ENCODE measurements at regions not wholly inside any gene's neighbourhood (a gene's known extent, or its start where the extent isn't known, plus 50 kb on each side); places are given as distances from the start of the nearest gene placed in this dataset.
"Not testable (repeated sequence)": the region's sequence is repeated elsewhere in the genome, so short reads cannot be mapped to it uniquely, and the experiment has no call there.

DNA sequence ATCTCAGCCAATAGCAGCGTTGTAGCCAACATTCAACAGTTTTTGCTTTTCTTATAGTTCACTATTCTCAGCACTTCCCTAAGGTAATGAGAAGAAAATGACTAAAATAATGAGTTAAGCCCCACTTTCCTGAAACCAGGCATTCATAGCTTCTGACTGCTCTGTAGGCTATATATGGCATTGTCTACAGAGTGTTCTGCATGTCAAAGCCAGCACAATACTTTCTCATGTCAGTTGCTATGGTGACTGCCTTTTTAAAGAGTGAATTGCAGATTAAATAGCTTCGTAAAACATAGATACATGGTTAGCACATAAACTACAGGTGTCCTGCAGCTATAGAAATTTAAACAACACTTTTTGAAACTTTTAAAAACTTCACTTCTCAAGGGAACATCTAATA is 1256.1 kb upstream of the CNTN5 start:
- H3K79me2 ChIP-seq (ENCODE audit: insufficient read depth, low read length) = no peaks in the 10 kb centered on the region
- no peak overlapping the region for H3K27ac ChIP-seq (ENCODE audit: low read depth, low read length)
- no peak overlapping the region for H2AFZ ChIP-seq (ENCODE audit: low read length)
- TF ChIP-seq, protein P1, sequence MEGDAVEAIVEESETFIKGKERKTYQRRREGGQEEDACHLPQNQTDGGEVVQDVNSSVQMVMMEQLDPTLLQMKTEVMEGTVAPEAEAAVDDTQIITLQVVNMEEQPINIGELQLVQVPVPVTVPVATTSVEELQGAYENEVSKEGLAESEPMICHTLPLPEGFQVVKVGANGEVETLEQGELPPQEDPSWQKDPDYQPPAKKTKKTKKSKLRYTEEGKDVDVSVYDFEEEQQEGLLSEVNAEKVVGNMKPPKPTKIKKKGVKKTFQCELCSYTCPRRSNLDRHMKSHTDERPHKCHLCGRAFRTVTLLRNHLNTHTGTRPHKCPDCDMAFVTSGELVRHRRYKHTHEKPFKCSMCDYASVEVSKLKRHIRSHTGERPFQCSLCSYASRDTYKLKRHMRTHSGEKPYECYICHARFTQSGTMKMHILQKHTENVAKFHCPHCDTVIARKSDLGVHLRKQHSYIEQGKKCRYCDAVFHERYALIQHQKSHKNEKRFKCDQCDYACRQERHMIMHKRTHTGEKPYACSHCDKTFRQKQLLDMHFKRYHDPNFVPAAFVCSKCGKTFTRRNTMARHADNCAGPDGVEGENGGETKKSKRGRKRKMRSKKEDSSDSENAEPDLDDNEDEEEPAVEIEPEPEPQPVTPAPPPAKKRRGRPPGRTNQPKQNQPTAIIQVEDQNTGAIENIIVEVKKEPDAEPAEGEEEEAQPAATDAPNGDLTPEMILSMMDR (IDR thresholded peaks at IDR 0.05; ENCODE audit: extremely low read depth, low read depth, low read length) = no peak
- no peaks in the 10 kb centered on the region for H3K36me3 ChIP-seq (ENCODE audit: insufficient read depth, low read length)
- no peak overlapping the region for H3K4me3 ChIP-seq (ENCODE audit: insufficient read depth, low read length)
- H3K4me2 ChIP-seq (ENCODE audit: insufficient read depth, low read length) = no peak overlapping the region
- H3K27me3 ChIP-seq (ENCODE audit: insufficient read depth, low read length) = no peaks in the 10 kb centered on the region
- DNase-seq (ENCODE audit: insufficient read length, low spot score, missing footprints) = no peak
- no peaks in the 10 kb centered on the region for H3K4me1 ChIP-seq (ENCODE audit: insufficient read depth, low read length)
- no peaks in the 10 kb centered on the region for H3K9me3 ChIP-seq (ENCODE audit: low read depth, low read length)
- no peaks in the 10 kb centered on the region for H4K20me1 ChIP-seq (ENCODE audit: insufficient read depth, low read length)

DNA sequence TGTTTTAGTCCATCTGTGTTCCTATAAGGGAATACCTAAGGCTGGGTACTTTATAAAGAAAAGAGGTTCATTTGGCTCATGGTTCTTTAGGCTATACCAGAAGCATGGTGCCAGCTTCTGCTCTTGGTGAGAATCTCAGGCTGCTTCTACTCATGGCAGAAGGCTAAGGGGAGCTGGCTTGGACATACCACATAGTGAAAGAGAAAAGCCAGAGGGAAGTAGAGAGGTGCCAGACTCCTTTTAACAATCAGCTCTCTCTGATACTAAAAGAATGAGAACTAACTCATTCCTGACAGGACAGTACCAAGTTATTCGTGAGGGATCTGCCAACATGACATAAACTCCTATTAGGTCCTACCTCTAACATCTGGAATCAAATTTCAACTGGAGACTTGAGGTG is 1250.2 kb upstream of the CNTN5 start:
- Histone ChIP-seq H3K4me3 (ENCODE audit: insufficient read depth, low read length) (no peak overlapping the region), H3K27ac (ENCODE audit: low read depth, low read length) (no peak overlapping the region), H3K9me3 (ENCODE audit: low read depth, low read length) (no peaks in the 10 kb centered on the region), H3K36me3 (ENCODE audit: insufficient read depth, low read length) (no peaks in the 10 kb centered on the region), H2AFZ (ENCODE audit: low read length) (no peak overlapping the region), H3K4me1 (ENCODE audit: insufficient read depth, low read length) (no peaks in the 10 kb centered on the region), H3K4me2 (ENCODE audit: insufficient read depth, low read length) (no peak overlapping the region), H3K27me3 (ENCODE audit: insufficient read depth, low read length) (no peaks in the 10 kb centered on the region), H3K79me2 (ENCODE audit: insufficient read depth, low read length) (no peaks in the 10 kb centered on the region), H4K20me1 (ENCODE audit: insufficient read depth, low read length) (no peaks in the 10 kb centered on the region)
- no peak for DNase-seq (ENCODE audit: insufficient read length, low spot score, missing footprints)
- TF ChIP-seq, protein P1 (IDR thresholded peaks at IDR 0.05; ENCODE audit: extremely low read depth, low read depth, low read length) = no peak

DNA sequence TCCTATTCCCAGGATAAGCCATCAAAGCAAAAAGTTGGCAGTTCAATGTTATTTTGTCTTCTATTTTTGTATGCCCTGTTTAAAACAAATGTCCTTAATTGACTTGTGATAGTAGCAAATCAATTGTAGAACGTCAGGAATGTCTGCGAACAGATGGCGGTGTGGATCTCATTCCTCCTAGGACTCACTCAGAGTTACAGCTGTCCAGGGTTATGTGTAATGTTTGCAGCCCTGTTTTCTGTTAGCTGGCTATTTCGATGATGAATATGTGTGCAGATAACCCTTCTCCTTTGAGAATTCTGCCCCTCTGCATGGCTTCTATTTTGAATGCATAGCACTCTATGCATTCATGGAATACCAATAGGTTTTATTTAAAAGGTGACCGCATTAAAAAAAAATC is 1248.0 kb upstream of the CNTN5 start:
- H3K27ac ChIP-seq (ENCODE audit: low read depth, low read length) = no peak overlapping the region
- H3K4me1 ChIP-seq (ENCODE audit: insufficient read depth, low read length) = no peaks in the 10 kb centered on the region
- H3K4me2 ChIP-seq (ENCODE audit: insufficient read depth, low read length) = no peak overlapping the region
- H4K20me1 ChIP-seq (ENCODE audit: insufficient read depth, low read length) = no peaks in the 10 kb centered on the region
- TF ChIP-seq, protein P1 (IDR thresholded peaks at IDR 0.05; ENCODE audit: extremely low read depth, low read depth, low read length) = no peak
- H3K4me3 ChIP-seq (ENCODE audit: insufficient read depth, low read length) = no peak overlapping the region
- H3K79me2 ChIP-seq (ENCODE audit: insufficient read depth, low read length) = no peaks in the 10 kb centered on the region
- no peaks in the 10 kb centered on the region for H3K27me3 ChIP-seq (ENCODE audit: insufficient read depth, low read length)
- H3K36me3 ChIP-seq (ENCODE audit: insufficient read depth, low read length) = no peaks in the 10 kb centered on the region
- DNase-seq (ENCODE audit: insufficient read length, low spot score, missing footprints) = no peak
- H2AFZ ChIP-seq (ENCODE audit: low read length) = no peak overlapping the region
- H3K9me3 ChIP-seq (ENCODE audit: low read depth, low read length) = no peaks in the 10 kb centered on the region

DNA sequence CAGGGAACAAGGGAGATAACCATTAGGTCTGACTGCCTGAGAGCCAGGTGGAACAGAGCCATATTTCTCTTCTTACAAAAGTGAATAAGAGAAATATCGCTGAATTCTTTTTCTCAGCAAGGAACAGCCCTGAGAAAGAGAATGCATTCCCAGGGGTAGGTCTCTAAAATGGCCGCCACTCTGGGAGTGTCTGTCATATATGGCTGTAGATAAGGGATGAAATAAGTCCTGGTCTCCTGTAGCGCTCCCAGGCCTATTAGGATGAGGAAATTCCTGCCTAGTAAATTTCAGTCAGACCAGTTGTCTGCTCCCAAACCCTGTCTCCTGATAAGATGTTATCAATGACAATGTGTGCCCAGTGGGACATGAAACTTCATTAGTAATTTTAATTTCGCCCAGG is 1236.4 kb upstream of the CNTN5 start:
- not testable (repeated sequence) for H3K27me3 ChIP-seq (ENCODE audit: insufficient read depth, low read length); H3K36me3 ChIP-seq (ENCODE audit: insufficient read depth, low read length); H3K9me3 ChIP-seq (ENCODE audit: low read depth, low read length); DNase-seq (ENCODE audit: insufficient read length, low spot score, missing footprints); H2AFZ ChIP-seq (ENCODE audit: low read length); H3K4me1 ChIP-seq (ENCODE audit: insufficient read depth, low read length); H3K4me3 ChIP-seq (ENCODE audit: insufficient read depth, low read length); H3K4me2 ChIP-seq (ENCODE audit: insufficient read depth, low read length); H4K20me1 ChIP-seq (ENCODE audit: insufficient read depth, low read length); H3K79me2 ChIP-seq (ENCODE audit: insufficient read depth, low read length); H3K27ac ChIP-seq (ENCODE audit: low read depth, low read length)

DNA sequence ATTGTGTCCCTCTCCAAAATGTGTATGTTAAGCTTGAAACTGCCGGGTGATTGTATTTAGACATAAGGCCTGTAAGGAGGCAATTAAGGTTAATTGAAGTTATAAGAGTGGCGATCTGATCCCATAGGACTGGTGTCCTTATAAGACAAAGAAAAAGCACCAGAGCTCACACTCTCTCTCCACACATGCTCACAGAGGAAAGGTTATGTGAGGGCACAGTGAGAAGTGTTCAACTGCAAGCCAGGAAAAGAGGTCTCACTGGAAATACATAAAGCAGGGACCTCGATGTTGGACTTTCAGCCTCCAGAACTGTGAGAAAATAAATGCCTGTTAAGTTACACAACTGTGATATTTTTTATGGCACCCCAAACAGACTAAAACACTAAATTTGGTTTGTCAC is 1233.8 kb upstream of the CNTN5 start:
- Histone ChIP-seq H3K4me2 (ENCODE audit: insufficient read depth, low read length) (no peak overlapping the region), H2AFZ (ENCODE audit: low read length) (no peak overlapping the region), H3K36me3 (ENCODE audit: insufficient read depth, low read length) (no peaks in the 10 kb centered on the region), H4K20me1 (ENCODE audit: insufficient read depth, low read length) (no peaks in the 10 kb centered on the region), H3K79me2 (ENCODE audit: insufficient read depth, low read length) (no peaks in the 10 kb centered on the region), H3K4me3 (ENCODE audit: insufficient read depth, low read length) (no peak overlapping the region), H3K4me1 (ENCODE audit: insufficient read depth, low read length) (no peaks in the 10 kb centered on the region), H3K27me3 (ENCODE audit: insufficient read depth, low read length) (no peaks in the 10 kb centered on the region), H3K9me3 (ENCODE audit: low read depth, low read length) (no peaks in the 10 kb centered on the region), H3K27ac (ENCODE audit: low read depth, low read length) (no peak overlapping the region)
- no peak for DNase-seq (ENCODE audit: insufficient read length, low spot score, missing footprints)
- TF ChIP-seq, protein P1 (IDR thresholded peaks at IDR 0.05; ENCODE audit: extremely low read depth, low read depth, low read length) = no peak

All from osteoblast (primary cell).